Globus pallidus (tissue), 1 donor: ENCODE measurements at regions not wholly inside any gene's neighbourhood (a gene's known extent, or its start where the extent isn't known, plus 50 kb on each side); places are given as distances from the start of the nearest gene placed in this dataset.
A peak's percentile ranks its signal among the peaks of the same experiment; 100 is the strongest.
"Not testable (repeated sequence)": the region's sequence is repeated elsewhere in the genome, so short reads cannot be mapped to it uniquely, and the experiment has no call there.

Experiments
- DNase-seq: peaks from one replicate; pipeline ENCODE4 v3.0.0-alpha.2; 2015; ENCODE audit warnings: low spot score

- no peak for DNase-seq
These were observed 642.1 kb downstream of the SLCO4C1 start for GRCh38 chr5:101653996-101654395.

GRCh38 chr5:101647861-101648260 lies 648.2 kb downstream of the SLCO4C1 start:
- DNase-seq, result no peak

GRCh38 chr5:101643794-101644193 lies 652.3 kb downstream of the SLCO4C1 start:
- no peak for DNase-seq

DNA sequence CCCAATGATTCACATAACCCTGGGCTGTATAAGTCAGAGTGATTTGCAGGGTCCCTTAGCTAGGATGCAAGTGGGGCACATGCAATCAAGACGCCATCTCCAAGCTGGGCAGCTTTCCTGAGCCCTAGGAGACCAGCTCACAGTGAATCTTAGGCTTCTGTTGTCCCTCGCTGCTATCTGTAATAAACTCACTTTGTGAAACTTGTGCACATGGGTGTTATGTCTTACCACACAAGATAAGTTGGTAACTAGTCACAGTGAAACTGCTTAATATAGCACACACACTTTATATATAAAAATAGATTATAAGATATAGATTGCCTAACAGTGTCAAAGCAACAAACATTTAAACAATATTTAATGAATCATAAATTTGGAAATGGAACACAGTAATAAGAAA lies 658.5 kb downstream of the SLCO4C1 start:
- DNase-seq, result no peak

DNA sequence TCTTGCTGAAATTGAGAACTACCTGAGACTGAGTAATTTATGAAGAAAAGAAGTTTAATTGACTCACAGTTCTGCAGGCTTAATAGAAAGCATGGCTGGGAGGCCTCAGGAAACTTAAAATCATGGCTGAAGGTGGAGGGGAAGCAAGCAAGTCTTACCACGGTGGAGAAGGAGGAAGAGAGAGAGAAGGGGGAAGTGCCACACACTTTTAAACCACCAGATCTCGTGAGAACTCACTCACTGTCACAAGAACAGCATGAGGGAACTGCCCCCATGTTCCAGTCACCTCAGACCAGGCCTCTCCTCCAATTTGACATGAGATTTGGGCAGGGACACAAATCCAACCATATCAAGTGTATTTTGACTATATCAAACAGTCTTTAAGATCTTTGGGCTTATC lies 668.3 kb downstream of the SLCO4C1 start:
- DNase-seq, result not testable (repeated sequence)

- no peak for DNase-seq
These were observed 669.5 kb downstream of the SLCO4C1 start for GRCh38 chr5:101626572-101626971.

GRCh38 chr5:101611039-101611438 lies 685.0 kb downstream of the SLCO4C1 start:
- DNase-seq, result no peak

DNA sequence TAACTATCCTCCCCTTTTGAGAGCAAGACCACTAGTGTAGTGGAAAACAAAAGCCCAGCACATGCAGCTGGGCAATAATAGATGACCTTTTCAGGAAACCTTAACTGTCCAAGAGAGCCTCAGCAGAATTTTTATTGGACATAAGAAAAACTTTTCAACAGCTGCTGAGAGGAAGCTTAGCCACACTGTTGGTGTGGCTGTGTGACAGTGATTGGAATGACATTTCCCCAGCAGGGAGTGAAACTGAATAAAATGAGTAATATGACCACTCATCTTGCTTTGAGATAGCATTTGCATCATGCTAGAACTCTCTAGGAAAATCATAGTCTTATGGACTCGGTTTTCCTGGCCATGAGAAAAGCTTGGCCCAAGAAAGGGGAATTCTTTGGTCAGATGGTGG lies 687.8 kb downstream of the SLCO4C1 start:
- no peak for DNase-seq

DNA sequence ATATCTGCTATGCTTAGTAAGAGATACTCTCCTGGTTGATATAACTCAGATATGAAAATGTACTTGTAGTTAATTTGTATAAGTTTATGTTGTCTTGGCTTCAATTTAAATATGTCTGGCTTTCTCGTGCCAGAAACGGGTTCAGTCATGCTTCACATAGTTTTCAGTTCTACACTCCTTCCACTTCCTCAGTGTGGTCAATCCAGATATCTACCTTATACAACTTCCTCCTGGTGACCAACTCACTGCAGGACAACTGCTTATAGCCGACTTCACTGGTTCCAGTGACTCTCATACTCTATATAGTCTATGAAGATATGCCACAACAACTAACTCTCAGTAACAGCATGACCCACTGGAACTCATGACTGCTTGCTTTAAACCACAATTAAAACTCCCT lies 690.4 kb downstream of the SLCO4C1 start:
- DNase-seq, result no peak

DNA sequence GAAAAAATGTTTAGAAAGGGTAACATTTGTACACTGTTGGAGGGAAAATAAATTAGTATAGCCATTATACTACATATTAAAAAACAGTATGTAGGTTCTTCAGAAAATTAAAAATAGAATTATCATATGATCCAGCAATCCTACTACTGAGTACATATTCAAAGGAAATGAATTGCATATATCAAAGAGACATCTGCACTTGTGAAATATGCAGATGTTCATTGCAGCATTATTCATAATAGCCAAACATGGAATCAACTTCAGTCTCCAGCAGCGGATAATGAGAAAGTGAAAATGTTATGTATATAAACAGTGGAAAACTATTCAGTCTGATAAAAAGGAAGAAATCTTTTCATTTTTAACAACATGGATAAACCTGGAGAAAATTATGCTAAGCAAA lies 695.5 kb downstream of the SLCO4C1 start:
- DNase-seq, result no peak

GRCh38 chr5:101590384-101590783 lies 687.3 kb upstream of the ST8SIA4 start:
- no peak for DNase-seq

- peak; percentile 7 for DNase-seq
These were observed 682.3 kb upstream of the ST8SIA4 start for GRCh38 chr5:101585366-101585765.

- DNase-seq, result no peak
These were observed 677.5 kb upstream of the ST8SIA4 start for GRCh38 chr5:101580591-101580990.

- no peak for DNase-seq
These were observed 670.9 kb upstream of the ST8SIA4 start for GRCh38 chr5:101574017-101574416.

DNA sequence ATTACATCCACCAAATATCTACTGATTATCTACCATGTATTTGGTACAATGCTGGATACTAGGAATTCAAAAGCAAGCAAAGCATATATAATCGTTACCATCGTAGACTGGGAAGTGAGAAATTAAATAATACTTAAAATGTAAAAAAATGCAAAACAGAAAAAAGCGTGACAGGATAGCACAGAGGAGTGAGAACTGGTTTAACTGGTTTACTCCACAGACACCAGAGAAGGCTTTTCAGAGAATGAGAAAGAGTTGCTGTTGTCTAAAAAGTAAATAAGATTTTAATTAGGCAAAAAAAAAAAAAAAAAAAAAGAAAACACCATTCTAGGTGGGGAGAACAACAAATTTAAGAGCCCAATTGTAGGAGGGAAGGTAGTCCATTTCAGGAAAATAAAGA lies 657.9 kb upstream of the ST8SIA4 start:
- DNase-seq, result no peak

- DNase-seq, result no peak
These were observed 640.7 kb upstream of the ST8SIA4 start for GRCh38 chr5:101543780-101544179.

DNA sequence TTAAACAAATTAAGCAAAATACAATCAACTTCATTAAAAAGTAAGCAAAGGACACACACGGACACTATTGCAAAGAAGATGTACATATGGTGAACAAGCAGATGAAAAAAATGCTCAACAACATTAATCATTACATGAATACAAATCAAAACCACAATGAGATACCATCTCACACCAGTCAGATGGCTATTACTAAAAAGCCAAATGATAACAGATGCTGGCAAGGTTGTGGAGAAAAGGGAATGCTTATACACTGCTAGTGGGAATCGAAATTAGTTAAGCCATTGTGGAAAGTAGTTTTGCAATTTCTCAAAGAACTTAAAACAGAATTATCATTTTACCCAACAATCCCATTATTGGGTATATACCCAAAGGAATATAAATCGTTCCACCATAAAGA lies 636.2 kb upstream of the ST8SIA4 start:
- DNase-seq, result no peak

- DNase-seq, result no peak
These were observed 632.5 kb upstream of the ST8SIA4 start for GRCh38 chr5:101535626-101536025.

DNA sequence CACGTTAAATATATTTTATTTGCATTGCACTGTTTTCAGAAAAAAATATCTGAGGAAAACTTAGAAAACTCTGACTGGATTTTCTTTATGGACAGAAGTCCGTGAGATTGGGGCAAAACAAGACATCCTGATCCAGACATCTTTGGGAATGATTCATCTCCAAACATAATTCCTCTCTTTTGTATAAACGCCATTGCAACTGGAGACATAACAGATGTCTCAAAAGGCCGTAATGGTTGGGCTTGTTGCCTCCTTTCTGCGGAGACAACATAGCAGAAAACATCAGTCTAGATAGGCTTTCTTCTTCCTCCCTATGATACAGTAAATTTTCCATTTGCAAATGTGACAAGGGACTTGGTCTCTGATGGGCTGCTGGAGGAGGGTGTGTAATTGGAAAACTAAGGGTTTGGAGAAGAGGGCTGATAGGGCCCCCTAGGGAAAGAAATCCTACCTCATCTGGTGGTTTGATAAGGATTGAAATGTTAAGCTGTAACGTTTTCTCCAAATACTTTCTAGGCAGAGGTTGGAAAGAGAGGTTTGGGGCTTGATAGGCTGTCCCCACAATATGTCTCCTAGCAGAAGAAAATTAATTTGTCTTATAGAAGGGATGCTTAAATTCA lies 631.5 kb upstream of the ST8SIA4 start:
- DNase-seq, result no peak

DNA sequence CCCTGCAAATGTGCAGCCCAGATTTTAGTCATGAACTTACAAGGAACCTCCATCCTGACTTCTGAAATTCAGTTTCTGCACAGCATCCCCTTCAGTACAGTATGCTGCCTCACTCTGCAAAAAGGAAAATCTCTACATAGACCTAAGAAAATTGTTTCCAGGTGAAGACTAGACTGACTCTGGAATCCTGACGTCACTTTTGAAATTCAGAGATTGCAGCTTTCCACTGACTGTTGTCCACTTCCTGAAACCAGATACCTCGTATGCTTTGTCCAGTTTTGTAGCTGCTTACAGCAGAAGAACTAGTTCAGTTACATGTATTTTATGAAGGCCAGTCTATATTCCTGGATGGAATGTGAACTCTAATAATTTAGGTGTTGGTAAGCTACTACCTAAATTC lies 629.3 kb upstream of the ST8SIA4 start:
- DNase-seq, result no peak

- no peak for DNase-seq
These were observed 627.9 kb upstream of the ST8SIA4 start for GRCh38 chr5:101531026-101531425.

DNA sequence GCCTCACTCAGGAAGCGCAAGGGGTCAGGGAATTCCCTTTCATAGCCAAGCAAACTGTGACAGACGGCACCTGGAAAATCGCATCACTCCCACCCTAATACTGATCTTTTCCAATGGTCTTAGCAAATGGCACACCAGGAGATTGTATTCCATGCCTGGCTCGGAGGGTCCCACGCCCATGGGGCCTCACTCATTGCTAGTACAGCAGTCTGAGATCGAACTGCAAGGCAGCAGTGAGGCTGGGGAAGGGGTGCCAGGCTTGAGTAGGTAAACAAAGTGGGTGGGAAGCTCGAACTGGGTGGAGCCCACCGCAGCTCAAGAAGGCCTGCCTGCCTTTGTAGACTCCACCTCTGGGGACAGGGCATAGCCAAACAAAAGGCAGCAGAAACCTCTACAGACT lies 626.0 kb upstream of the ST8SIA4 start:
- DNase-seq, result not testable (repeated sequence)

GRCh38 chr5:101520417-101520816 lies 617.3 kb upstream of the ST8SIA4 start:
- no peak for DNase-seq

GRCh38 chr5:101517795-101518194 lies 614.7 kb upstream of the ST8SIA4 start:
- no peak for DNase-seq

DNA sequence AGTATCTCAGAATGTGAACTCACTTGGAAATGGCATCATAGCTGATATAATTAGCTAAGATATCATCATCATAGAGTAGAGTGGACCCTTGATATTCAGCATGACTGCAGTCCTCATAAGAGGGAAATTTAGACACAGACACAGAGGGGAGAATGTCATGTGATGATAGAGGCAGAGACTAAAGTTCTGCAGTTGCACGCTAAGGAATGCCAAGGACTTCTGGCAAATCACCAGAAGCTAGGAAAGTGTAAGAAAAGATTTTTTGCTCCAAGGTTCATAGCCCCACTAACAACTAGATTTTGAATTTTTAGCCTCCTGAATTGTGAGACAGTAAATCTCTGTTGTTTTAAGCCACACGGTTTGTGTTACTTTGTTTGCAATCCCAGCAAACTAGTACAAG lies 612.6 kb upstream of the ST8SIA4 start:
- no peak for DNase-seq
